Spleen (tissue), 7 donors: ENCODE measurements at regions not wholly inside any gene's neighbourhood (a gene's known extent, or its start where the extent isn't known, plus 50 kb on each side); places are given as distances from the start of the nearest gene placed in this dataset.

Experiments used
- POLR2A ChIP-seq, 3 donors: fragments of 450-650 bp; IDR thresholded peaks; one replicate each; pipeline ENCODE4 v1.5.1; 2017; ENCODE audit warnings: antibody characterized with exemption in 3 of 3, mild to moderate bottlenecking in 1 of 3
- POLR2AphosphoS5 ChIP-seq, 3 donors: sonication (generic); formaldehyde crosslinking; IDR thresholded peaks; one replicate each; pipeline ENCODE4 v1.5.1; 2017; ENCODE audit warnings: antibody characterized with exemption in 3 of 3
- TF ChIP-seq, protein P1 (sequence below), 11 experiments: fragments of 200-600 bp in 7 of 11; fragments of 450-650 bp in 4 of 11; sonication (generic) in 4 of 11; IDR thresholded peaks in 8 of 11; conservative IDR thresholded peaks in 3 of 11; 1 replicate in 7 of 11; 2 replicates in 4 of 11; pipeline versions ENCODE4 v1.4.0 to v1.8.0; 2016 to 2021; ENCODE audit warnings: antibody characterized with exemption in 11 of 11, inconsistent platforms in 4 of 11, mild to moderate bottlenecking in 1 of 11
- donor health status: DM: no; HTN: no; CAD: no; lungs with moderate emphysema.
- donor health status: DM: no; HTN: no; CAD: no.
- donor health status: DM: no; HTN: no; CAD: no.

DNA sequence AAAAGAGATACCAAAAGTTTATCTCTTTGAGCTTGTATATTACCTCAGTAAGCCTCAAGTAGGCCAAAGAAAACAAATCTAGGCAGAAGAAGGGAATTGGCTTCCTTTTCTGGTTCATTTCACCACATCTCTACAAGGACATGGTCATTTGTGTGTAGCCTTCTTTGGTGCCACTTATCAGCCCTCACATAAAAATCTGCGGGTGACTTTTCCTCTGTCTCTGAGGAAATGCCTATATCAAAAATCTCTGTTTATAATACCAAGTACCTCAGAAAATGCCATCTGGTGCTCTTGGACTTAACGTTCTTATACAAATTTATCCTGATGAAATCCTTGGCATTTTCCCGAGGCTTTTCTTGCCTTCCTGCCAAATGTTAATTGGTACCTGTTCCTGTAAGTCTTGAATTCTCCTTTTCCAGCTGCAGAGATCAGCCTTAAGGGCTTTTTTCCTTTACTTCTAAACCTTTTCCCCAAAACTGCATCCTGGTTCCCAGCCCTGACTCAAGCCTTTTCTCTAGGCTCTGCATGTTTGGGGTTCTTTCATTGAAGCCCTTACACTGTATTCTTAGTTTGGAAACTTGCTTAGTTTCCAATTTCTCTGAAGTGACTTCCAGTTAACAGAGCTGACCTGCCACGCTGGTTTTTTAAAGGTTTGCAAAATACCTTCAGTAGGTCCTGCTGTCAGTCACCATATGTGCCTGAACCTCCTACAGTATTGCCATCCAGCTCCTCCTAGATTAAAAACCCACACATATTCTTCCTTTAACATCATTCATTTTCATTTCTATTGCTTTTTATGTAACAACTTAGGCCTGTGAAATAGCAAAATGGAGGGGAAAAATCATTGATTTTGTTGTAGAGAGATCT lies 191.2 kb upstream of the PREP start:
- TF ChIP-seq POLR2A (IDR thresholded peaks at IDR 0.05), result no peak
- TF ChIP-seq, protein P1, sequence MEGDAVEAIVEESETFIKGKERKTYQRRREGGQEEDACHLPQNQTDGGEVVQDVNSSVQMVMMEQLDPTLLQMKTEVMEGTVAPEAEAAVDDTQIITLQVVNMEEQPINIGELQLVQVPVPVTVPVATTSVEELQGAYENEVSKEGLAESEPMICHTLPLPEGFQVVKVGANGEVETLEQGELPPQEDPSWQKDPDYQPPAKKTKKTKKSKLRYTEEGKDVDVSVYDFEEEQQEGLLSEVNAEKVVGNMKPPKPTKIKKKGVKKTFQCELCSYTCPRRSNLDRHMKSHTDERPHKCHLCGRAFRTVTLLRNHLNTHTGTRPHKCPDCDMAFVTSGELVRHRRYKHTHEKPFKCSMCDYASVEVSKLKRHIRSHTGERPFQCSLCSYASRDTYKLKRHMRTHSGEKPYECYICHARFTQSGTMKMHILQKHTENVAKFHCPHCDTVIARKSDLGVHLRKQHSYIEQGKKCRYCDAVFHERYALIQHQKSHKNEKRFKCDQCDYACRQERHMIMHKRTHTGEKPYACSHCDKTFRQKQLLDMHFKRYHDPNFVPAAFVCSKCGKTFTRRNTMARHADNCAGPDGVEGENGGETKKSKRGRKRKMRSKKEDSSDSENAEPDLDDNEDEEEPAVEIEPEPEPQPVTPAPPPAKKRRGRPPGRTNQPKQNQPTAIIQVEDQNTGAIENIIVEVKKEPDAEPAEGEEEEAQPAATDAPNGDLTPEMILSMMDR (IDR thresholded peaks at IDR 0.05 in 8 of 11, conservative IDR thresholded peaks at IDR 0.05 in 3 of 11), result no peak
- TF ChIP-seq POLR2AphosphoS5 (IDR thresholded peaks at IDR 0.05), result no peak
